HG02981 (cell line): ENCODE measurements at regions not wholly inside any gene's neighbourhood (a gene's known extent, or its start where the extent isn't known, plus 50 kb on each side); places are given as distances from the start of the nearest gene placed in this dataset.

Experiments used
- ATAC-seq: cut with Tn5 transposase; IDR thresholded peaks from one replicate; pipeline ENCODE4 v1.9.1; 2021; ENCODE audit warnings: mild to moderate bottlenecking, moderate library complexity; ENCODE audit not compliant: unreplicated experiment

DNA sequence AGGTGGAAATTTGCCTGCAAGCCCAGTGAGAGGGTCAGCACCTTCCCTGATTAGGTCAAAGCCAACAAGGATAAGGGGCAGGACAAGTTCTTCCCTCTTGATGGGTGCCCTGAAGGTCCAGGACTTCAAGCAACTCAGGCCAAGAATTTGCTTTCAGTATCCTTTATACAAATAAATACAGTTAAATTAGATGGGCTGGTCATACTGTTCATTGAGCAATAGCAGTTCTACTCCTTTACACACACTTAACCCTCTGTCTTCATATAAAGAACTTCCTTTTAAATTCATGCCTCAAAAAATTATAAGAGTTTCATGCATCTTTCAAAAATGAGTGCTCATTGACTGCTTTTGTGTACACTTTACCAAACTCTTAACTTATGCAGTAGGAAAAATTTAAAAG lies 392.0 kb downstream of the SPRY1 start:
- ATAC-seq, result no peak

DNA sequence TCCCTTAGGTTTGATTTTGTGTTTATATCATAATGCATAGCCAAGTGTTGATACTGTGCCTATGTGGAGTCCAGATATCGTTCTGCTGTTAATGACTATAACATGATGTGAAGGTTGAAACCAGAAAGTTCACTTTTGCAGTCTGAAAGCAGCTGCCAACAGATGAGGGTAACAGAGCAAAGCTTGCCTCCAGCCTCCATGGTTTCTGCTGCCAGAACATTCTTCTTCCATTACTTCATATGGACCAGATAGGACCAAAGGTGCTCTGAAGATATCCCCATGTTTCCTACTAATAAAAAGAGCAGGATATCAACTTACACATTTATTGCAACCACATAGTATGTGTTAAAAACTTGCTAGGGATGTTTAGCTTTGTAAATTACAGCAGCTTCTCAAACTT lies 394.1 kb downstream of the SPRY1 start:
- no peak for ATAC-seq

DNA sequence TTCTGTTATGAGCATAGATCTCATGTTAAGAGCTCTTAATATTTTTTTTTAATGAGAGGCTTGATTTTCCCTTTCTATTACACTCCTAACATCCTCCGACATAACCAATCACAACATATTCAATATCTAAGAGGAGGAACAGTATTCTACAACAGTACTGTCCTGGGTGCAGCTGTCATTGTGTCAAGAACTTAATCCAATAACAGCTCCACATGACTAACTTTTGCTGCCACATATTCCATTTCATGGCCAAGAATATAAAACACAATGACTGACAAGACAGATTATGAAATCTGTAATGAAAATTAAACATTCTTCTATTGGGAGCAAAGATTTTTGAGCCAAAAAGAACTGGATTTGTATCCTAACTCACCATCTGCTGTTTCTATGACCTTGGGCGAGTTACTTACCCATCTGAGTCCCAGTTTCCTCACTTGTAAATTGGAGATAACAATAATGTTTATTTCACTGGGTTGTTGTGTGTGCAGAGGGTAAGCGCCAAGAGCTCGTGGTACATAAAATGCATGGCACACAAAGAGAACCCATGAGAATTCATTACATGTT lies 405.6 kb downstream of the SPRY1 start:
- no peak for ATAC-seq

DNA sequence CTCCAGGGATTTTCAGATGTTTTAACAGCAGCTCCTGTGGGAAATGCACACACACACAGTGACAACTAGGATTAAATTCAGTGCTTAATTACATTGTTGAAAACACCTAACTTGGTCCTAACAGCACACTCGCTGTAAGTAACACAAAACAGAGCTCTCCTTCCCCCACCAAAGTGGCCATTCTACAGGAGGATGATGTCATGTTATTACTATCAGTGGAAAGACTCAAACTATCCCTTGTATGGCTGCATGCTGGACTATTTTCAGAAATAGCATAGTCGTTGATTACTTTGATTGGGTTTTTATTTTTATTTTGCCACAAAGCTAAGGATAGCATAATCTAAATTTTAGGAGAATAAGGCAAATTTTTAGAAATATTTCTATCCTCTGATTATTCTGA lies 406.3 kb downstream of the SPRY1 start:
- ATAC-seq, result no peak

DNA sequence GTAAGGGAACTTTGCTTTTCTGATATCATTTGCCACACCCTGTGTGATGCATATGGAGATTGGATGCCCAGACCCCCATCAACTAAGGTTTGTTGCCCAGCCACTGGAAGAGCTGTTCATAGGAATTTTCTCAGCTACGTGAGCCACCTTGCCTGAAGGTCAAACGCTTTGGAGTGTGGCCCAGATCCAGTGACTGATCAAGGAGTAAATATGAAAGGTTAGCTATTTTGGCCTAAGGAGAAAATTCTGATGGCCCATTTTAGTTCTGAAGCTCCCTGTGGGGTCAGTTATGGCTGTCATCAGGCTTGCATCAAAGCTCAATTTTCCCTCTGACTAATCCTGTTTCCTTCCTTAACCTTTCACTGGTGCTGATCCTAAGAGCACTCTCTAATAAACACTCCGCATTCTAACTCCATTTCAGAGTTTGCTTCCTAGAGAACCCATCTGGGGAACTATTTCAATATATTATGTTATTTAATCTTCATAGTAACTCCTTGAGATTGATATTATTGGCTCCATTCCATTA lies 407.7 kb downstream of the SPRY1 start:
- ATAC-seq, result no peak

DNA sequence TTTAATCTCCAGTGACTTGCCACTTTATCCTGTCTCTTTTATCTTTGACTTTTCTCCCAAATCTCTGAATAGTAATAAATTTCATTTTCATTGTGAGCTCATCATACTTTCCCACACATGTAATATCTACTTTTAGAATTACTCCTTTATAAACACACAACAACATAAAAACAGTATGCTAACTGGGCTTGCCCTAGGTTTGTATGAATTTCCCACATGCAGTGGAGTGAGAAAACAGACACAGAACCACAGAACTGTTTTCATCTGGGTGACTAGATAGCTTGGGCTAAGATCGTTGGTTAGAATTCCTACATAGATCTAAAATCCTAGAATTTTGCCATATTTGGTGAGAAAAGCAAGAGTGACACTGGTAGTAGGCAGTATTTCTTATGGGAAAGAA lies 409.5 kb downstream of the SPRY1 start:
- ATAC-seq, result no peak

DNA sequence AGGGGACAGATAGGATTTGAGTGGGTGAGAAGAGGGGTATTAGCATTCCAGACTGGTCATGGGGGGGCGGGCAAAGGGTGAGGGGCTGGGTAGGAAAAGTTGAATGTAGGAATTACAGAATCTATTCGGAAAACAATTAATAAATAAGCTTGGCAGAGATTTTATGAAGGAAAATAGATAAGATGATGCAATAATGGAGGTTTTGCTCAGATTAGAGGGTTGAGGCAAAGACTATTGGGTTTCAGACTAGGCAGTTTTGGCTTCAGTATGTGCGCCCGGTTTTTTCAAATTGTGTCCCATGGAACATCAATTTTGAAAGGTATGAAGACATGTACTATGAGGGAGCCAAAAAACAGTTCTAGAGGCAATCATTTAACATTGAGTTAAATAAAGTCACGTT lies 410.6 kb downstream of the SPRY1 start:
- no peak for ATAC-seq

DNA sequence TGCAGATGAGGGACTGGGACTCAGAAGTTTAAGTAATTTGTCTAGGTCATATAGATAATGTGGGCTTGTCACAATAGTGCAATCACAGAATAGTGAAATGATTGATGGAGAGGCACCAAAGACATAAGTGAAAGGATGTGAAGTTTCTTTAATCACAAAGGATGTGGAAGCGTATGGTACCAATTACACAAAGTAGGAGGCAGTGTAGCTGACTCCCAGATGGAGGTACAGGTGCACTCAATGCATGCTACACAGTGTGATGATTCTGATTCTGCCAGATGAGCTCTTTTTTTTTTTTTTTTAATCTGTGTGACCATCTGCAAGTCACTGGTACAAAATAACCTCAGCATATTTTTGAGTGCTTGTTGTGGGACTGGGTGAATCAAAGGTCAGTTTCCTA lies 411.3 kb downstream of the SPRY1 start:
- no peak for ATAC-seq

DNA sequence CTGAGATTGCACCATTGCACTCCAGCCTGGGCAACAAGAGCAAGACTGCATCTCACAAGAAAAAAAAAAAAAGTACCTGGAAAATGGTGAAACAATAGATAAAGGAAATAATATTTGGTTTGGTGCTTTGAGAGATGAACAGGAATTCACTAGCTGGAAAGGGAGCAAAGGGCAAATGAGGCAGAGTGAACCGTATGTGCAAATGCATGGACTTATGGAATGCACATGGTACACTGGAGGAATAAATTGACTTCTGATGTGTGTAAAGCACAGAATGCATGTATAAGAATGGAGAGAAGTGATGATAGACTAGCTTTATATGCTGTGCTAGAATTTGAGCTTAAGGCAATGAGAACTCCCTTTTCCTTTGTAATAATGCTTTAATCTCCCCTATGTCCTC lies 413.3 kb downstream of the SPRY1 start:
- no peak for ATAC-seq

DNA sequence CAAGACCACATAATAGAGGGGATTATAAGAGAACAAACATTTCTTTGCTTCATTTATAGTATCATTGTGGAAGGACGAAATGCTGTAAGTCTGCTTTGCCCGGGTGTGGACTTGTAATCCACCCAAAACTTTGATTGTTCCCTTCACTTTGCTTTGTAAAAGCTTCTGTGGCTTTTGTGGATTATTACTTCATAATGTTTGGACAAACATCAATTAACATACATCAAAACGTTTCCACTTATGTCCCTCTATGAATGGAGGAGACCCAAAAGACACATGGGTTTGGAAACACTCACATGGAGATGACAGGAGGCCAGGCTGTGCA lies 415.4 kb downstream of the SPRY1 start:
- no peak for ATAC-seq

DNA sequence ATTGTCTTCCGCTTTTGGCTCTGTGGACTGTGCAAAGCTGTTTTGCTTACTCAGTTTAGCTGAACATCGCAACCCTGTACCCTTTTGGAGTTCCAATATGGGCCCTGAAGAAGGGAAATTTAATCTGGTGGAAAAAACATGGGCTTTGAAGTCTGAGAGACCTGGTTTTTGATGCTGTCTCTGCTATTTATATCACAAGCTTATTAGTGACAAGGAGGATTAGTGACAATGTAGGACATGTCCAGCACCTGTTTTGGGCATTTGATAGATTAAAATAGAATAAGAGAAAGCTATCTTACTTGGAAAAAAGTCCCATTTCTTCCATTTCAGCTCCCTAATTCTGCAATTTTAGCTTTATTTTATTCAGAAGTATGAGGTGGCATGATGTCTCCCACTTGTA lies 417.3 kb downstream of the SPRY1 start:
- ATAC-seq, result no peak

DNA sequence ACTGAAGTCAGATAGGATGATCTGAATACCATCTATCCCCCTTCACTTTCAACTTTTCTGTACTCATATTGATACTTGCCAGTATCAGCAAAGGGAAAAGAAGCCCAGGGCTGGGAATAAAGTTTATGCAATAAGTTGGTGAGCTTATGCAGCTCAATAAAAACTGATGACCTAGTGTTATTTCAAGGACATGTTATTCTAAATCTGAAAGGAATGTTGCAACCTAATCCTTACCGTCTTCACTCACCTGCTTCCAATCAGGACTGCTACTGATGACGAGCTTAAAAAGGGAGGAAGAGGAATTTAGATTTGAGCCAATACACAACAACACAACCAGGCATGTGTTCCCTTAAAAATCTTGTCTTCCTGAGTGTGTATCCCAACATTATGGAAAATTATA lies 419.9 kb downstream of the SPRY1 start:
- no peak for ATAC-seq

DNA sequence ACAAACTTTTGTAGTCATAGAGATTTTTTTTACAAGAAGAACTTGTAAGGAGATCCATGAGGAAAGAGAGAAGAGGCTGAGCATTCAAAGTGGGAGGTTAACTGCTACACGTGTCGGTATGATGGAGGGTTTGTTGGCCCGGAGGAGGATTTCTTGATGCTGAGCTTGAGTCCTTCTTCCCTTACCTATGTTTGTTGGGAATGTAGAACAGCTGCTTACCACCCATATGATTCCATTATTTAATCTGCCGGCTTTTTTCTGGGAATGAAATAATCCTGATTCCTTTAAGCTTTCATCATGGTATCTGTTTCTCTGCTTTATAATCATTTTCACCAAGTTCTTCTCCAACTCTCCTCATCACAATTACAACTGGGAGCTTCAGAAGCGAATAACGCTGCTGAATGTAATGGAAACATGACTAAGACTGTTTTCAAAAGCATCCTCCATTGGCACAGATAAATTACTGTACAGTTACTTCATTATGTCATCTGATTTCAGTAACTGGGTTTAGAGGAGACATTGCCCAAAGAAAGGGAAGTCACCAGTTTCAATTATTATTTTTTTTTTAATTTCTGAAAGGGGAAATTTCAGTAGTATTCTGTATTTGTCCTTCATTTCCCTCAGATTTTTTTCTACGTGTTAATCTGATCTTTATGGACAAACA lies 420.6 kb downstream of the SPRY1 start:
- no peak for ATAC-seq

DNA sequence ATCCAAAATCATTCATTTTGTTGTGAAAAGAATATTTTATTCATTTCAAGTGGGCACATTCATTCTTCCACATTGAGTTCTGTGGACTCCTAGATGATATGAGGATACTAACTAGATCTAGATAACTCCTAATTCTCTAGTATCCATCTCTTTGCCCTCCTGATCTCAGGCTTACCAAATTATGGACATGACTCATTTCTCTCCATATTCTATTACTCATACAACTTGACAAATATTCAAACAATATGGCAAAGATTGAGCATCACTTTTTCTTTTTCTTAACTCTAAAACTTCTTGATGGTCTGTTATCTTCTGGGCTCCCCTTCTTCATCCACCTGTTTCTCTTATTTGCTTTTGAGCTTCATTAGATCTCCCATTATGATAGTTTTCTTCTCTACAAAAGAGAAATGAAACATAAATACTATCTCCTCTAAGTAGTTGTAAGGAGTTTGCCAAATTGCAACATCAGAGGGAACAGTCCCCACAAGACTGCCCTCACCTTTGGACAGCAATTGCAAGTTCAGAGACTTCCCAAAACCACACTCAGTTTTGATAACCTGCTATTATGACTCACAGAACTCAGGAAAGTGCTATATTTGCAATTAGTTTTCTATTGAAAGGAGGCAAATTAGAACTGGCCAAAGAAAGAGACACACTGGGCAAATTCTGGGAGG lies 422.9 kb downstream of the SPRY1 start:
- ATAC-seq, result no peak

DNA sequence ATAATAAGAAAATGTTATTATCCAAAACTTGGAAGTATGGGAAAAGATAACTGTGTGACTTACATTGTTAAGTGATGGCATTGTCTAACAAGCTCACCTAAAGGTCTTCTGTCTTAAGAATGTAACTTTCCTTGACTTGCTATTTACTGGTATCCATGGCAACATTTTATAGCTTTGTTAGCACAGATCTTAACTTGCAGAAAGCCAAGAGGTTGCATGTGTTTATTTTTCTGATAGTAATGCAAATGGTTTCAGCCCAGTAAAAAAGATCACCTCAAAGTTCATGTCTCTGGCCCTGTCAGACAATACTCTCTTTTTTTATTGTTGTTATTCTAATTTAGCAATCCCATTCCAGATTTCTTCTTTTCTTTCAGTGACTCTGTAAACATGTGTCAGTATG lies 425.3 kb downstream of the SPRY1 start:
- no peak for ATAC-seq

DNA sequence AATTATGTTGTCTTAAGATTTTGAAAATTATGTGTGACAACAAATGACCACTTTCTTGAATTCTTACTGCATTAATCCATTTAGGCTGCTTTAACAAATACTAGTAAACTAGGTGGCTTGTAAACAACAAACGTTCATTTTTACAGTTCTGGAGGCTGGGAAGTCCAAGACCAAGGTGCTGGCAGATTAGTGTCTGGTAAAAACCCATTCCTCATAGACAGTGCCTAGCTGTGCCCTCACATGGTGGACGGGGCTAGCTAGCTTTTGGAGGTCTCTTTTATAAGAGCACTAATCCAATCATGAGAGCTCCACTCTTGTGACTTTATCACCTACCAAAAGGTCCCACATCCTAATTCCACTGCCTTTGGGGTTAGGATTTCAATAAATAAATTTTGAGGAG lies 425.8 kb downstream of the SPRY1 start:
- no peak for ATAC-seq

DNA sequence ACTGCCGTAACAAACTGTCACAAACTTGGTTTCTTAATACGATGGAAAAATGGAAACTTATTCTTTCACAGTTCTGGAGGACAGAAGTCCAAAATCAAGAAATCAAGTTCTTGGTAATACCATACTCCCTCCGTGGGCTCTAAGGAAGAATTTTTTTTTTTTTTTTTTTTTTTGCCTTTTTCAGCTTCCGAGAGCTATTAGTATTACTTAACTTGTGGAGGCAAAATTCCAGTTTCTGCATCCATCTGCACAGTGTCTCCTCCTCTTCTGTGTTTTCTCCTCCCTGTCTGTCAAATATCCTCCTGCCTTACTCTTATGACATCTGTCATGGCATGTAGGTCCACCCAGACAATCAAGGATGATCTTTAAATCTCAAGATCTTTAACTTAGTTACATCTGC lies 426.6 kb downstream of the SPRY1 start:
- no peak for ATAC-seq

DNA sequence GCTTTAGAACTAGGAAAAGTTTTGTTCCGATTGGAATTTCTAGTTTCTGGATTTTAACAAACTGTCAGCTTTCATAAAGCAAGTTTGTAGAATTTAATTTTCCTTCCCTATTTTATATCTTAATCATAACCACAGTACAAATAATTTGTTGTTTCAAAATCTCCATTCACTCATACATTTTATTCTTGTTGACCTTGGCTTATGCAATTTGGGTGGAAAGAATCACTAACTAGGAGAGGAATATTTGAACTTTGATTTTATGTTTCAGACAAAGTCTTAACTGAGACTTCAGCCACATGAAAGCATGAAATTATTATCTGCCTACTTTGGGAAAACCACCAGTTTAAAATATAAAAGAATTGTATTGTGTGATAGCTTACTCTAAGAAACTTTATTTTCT lies 427.9 kb downstream of the SPRY1 start:
- no peak for ATAC-seq

DNA sequence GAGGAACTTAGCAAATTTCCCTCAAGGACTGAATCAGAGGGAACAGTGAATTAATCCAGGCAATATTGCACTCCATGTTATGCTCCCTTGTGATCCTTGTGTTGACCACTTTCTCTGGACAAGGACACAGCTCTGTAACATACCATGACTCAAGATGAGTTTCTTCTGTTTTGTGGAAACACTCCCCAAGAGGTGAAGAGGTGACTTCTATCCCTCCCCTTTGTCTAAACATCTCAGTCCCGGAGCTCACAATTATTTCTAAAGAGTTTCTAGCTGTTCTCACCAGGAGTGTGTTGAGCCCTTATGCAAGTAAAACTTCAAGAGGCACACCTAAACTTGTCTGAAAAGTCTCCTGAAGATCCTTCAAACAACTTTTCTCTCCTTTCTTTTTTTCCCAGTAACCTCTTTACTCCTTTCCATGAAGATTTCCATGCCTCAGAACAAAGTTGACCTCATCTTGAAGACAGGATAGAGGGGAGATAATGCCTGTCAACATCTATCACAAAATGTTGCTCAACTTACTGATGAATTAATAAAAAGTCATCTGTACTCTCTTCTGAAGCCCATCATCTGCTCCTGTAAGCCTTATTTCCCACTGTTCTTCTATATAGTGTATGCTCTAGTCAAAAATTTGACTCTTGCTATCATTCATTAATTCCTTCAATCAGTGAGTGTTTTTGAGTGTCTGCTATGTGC lies 429.1 kb downstream of the SPRY1 start:
- ATAC-seq, result no peak

DNA sequence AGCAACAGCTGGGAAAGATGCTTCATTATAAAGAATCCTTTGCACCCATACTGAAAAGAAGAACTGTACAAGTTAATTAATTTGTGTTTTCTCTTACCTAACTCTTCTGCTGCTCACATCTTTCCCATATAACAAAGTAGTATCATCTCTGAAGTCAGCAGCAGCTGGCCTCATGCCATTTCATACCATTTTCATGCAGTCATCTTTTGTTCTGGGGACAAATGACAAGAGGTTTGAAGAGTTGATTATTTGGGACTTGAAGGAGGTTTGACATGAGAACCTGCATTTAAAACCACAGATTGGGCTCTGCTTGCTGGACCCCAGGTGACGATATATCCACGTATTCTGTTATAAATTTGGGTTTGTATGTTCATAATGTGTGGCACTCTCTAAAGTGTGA lies 430.3 kb downstream of the SPRY1 start:
- ATAC-seq, result no peak

DNA sequence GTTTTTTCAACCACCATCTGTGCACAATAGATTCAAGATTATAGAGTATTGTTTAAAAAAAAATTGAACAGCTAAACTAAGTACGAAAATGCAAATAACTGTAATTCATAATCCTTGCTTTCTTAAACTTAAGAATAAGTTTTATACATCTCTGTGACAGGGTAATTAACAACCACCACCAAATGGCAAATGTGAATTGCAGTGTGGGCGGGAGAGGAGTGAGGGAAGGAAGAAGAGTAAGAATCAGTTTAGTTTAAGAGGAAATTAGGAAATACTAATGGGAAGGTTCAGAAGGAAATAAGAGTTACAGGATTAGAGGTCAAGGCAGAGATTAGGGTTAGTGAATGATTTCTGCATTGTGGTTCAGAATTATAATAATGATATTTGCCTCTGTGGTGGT lies 430.9 kb downstream of the SPRY1 start:
- ATAC-seq, result no peak

DNA sequence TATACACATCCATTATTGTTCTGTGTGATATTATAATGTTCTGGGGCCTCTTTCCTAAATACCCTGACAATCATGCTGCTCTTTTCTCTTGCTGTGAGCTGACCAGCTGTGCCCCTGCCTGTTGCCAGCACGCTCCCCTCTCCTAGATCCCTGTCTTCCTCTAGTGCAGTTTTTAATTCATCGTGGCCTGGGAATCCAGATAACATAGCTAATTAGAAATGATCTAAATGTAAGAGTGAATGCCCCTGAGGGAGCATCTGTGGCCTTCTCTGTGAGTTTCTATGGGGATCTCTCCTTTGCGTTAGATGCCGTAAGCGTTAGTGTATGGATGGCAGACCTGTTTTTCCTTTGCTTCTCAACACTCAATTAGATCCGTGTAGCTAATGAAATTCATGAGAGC lies 434.3 kb downstream of the SPRY1 start:
- no peak for ATAC-seq
